ENCODE measurements at regions not wholly inside any gene's neighbourhood (a gene's known extent, or its start where the extent isn't known, plus 50 kb on each side); places are given as distances from the start of the nearest gene placed in this dataset.

DNA sequence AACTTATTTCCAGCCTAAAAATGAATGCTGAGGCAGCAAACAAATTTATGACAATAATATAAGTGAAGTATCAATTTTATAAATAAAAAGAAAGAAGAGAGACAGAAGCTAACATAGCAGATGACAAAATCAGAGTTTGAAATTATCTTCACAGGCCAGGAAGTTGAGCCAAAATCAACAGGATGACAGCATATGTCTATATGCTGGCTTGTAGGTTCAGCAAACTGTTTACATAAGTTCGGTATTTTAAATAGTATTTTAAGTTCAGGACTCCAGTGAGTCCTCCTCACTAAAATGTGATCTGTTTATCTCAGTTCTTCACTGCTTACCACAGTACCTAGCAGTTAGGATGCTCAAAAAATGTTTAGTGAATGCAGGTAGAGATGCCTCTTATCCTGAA, 359.6 kb upstream of the SMC2 start:
- TF ChIP-seq, protein P1, sequence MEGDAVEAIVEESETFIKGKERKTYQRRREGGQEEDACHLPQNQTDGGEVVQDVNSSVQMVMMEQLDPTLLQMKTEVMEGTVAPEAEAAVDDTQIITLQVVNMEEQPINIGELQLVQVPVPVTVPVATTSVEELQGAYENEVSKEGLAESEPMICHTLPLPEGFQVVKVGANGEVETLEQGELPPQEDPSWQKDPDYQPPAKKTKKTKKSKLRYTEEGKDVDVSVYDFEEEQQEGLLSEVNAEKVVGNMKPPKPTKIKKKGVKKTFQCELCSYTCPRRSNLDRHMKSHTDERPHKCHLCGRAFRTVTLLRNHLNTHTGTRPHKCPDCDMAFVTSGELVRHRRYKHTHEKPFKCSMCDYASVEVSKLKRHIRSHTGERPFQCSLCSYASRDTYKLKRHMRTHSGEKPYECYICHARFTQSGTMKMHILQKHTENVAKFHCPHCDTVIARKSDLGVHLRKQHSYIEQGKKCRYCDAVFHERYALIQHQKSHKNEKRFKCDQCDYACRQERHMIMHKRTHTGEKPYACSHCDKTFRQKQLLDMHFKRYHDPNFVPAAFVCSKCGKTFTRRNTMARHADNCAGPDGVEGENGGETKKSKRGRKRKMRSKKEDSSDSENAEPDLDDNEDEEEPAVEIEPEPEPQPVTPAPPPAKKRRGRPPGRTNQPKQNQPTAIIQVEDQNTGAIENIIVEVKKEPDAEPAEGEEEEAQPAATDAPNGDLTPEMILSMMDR (conservative IDR thresholded peaks at IDR 0.05): no peak
- TF ChIP-seq EZH2 (IDR thresholded peaks at IDR 0.05; ENCODE audit: low read depth): no peak

Data from PC-9 (cell line).